CD1c-positive myeloid dendritic cell (primary cell): ENCODE measurements at regions not wholly inside any gene's neighbourhood (a gene's known extent, or its start where the extent isn't known, plus 50 kb on each side); places are given as distances from the start of the nearest gene placed in this dataset.
"Not testable (repeated sequence)": the region's sequence is repeated elsewhere in the genome, so short reads cannot be mapped to it uniquely, and the experiment has no call there.

ENCODE experiments used
- DNase-seq: peaks from one replicate; pipeline ENCODE4 v3.0.0-alpha.2; 2016; ENCODE audit errors: extremely low spot score

- DNase-seq, result no peak
Observed at GRCh38 chr6:22349051-22349450, 52.2 kb upstream of the PRL start.

- DNase-seq, result no peak
Observed at GRCh38 chr6:22349528-22349927, 52.7 kb upstream of the PRL start.

DNA sequence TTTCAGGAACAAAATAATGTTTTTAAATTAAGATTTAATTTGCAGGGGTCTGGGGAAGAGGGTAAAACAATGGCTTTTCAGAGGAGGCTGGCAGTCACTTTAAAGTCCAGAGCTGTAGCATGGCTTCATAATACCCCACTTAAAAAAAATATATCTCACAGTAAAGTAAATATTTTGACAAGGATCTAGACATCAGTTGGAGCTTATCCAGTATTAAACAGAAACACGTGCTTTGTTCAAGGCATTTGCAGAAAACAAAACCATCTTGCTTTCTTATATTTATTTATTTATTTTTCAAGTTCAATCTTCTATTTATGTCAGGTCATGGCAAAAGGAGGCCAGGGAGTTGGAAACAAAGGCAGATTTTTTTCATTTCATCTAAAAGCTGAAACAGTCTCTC is 53.3 kb upstream of the PRL start:
- DNase-seq, result no peak

DNA sequence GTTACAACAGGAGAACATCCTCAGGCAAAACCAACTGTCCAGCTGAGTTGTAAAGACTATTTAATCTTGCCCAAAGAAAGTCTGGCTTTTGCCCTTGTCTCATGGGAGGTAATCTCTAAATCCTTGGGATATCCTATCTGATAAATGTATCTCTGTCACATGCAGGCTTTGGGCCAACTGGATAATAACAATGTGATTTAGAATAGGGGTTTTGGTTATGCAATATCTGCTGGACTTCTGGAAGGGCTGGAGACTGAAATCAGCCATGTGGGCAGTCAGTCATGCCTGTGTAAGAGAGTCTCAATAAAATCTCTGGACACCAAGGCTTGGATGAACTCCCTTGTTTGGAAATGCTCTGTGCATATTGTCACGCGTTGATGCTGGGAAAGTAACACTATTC is 56.3 kb upstream of the PRL start:
- no peak for DNase-seq

DNA sequence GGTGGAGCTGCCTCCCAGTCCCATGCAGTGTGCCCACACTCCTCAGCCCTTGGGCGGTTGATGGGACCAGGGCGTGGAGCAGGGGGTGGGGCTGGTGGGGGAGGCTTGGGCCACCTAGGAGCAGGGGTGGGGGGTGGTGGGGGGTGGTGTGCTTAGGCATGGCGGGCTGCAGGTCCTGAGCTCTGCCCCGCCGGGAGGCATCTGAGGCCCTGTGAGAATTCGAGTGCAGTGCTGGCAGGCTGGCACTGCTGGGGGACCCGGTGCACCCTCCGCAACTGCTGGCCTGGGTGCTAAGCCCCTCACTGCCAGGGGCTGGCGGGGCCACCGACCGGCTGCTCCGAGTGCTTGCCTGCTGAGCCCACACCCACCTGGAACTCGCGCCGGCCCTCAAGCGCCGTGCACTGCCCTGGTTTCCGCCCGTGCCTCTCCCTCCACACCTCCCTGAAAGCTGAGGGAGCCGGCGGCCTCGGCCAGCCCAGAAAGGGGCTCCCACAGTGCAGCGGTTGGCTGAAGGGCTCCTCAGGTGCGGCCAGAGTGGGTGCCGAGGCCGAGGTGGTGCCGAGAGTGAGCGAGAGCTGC is 59.6 kb upstream of the PRL start:
- DNase-seq, result no peak

GRCh38 chr6:22357724-22358189 is 60.9 kb upstream of the PRL start:
- DNase-seq, result no peak

- DNase-seq, result no peak
Observed at GRCh38 chr6:22361576-22361975, 64.7 kb upstream of the PRL start.

DNA sequence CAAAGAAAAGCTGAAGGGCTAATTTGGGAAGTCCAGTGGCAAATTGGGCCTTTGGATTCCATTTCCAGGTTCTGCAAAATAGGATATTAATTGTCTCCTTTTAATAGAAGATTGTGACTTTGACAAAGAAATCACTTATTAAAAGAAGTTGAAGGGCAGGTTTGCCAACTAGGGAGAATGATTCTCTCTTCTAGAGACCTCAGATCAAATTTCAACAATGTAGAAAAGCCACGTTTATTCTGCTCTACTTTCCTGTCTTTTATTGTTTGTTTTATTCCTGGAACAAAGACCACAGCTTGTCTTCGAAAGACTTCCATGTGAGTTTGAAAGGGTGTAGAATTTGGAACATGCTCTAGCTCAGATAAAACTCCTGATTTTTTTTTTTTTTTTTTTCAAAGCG is 65.5 kb upstream of the PRL start:
- no peak for DNase-seq

- DNase-seq, result no peak
Observed at GRCh38 chr6:22363166-22363713, 66.4 kb upstream of the PRL start.

GRCh38 chr6:22363714-22364239 is 66.9 kb upstream of the PRL start:
- no peak for DNase-seq

GRCh38 chr6:22364306-22364705 is 67.5 kb upstream of the PRL start:
- DNase-seq, result no peak

- peak; percentile 67 for DNase-seq
Observed at GRCh38 chr6:22366214-22366613, 69.4 kb upstream of the PRL start.

GRCh38 chr6:22367346-22367745 is 70.5 kb upstream of the PRL start:
- no peak for DNase-seq

DNA sequence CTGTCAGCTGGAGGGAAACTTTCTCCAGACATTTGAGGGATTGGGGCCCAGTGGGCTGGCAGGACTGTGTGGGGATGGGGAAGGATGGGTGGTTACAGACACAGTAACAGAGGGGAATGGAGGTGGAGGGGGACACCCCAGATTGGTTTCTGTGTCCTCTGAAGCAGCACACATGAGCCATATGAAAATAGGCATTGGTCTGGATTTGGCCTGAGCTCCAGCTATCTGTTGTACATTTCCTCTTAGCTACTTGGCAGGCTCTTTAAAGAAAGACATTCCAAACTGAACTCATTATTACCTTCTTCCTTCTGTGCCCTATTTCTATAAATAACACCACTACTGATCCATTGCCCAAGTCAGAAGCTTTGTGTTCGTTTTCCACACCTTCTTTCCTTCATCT is 72.0 kb upstream of the PRL start:
- DNase-seq, result no peak

DNA sequence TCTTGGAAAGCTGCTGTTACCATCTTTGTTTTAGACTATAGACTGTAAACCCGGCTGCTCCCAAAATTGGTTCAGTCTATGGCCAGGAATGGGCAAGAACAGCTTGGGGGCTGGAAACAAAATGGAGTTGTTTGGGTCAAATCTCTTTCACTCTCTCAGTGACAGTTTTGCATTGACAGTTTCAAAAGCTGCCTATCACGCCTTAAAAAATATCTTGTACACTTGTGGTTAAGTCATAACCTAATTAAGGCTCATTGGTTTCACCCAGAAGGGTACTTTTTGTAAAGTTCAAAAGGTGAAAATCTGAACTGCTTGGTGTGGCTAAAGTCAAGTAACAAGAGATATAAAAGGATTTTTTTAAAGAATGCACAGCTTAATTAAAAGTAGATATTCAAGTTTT is 76.1 kb upstream of the PRL start:
- DNase-seq, result no peak

GRCh38 chr6:22374950-22375349 is 78.1 kb upstream of the PRL start:
- not testable (repeated sequence) for DNase-seq

DNA sequence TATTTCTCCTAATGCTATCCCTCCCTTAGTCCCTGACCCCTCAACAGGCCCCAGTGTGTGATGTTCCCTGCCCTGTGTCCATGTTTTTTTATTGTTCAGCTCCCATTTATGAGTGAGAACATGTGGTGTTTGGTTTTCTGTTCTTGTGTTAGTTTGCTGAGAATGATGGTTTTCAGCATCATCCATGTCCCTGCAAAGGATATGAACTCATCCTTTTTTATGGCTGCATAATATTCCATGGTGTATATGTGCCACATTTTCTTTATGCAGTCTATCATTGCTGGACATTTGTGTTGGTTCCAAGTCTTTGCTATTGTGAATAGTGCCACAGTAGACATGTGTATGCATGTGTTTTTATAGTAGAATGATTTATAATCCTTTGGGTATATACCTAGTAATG is 79.5 kb upstream of the PRL start:
- DNase-seq, result not testable (repeated sequence)

GRCh38 chr6:22378536-22378935 is 81.7 kb upstream of the PRL start:
- DNase-seq, result not testable (repeated sequence)

DNA sequence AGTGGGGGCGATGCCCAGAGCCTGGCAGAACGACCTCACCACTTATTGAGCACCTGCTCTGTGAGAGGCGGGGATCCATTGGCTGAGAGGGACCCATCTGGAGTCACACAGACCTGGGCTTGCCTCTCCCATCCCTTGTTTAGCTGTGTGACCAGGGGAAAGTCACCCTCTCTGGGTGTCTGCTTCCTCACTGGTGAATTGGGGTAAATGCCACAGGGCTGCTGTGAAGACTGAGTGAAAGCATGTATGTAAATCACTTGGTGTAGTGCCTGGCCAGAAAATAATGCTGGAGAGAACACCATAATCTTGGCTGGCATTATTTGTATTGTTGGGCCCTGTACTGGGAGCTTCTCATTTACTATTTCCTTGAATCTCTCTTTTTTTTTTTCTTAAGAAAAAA is 83.4 kb upstream of the PRL start:
- no peak for DNase-seq

DNA sequence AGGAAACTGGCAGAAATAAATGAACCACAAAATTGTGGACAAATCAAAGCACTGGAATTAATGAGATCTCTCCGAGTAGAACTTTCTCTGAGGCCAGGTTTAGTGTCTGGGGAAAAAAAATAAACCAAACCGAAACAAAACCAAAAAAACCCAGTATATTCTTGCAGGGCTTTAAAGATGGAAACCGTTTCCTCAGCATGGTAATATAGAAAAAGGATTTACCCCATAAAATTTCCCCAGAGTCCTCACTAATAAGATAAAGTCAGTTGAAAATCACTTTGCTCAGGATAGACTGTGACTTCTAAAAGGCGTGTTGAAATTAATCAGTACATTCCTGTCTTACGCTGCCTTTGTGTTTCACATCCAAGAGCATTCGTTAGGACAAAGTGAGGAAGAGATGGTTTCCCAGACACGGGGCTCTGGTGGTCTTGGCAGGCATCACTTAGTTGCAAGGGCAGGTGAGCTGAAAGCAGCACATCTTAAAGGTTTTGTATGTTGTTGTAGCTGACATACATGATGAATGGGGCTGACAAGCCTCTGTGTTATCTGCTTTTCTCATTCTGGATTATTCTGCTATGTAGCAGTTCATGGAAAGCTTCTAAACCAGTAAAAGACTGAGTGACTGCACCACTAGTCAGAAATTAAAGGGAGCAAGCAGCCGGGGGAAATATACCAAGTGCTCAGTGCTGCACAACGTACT is 85.2 kb upstream of the PRL start:
- DNase-seq, result no peak

DNA sequence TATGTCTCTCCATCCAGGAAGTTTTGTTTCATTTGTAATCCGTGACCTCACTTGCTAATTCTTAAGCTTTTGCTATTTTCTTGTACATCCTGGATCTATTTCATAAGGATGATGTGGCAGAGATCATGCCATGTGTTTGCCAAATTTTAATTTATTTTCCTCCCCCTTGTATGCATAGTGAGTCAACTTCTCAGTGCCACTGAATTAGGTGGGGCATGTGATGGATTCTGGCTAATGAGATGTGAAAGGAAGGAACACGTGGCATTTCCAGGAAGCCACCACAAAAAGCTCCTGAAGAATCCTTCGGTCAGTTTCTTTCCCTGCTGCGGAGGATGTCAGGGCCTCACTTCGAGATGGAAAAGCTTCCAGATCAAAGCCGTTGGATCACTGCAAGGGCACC is 86.2 kb upstream of the PRL start:
- DNase-seq, result no peak

DNA sequence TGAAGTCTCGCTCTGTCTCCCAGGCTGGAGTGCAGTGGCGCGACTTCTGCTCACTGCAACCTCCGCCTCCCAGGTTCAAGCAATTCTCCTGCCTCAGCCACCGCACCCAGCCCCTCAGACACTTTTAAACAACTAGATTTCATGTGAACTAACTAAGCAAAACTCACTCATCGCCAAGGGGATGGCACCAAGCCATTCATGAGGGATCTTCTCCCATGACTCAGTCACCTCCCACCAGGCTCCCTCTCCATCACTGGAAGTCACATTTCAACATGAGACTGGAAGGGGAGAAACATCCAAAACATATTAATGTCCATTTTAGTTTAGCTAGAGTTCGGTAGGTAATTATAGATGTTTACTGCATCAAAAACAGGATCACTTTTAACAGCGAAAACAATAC is 95.9 kb upstream of the PRL start:
- DNase-seq, result no peak

DNA sequence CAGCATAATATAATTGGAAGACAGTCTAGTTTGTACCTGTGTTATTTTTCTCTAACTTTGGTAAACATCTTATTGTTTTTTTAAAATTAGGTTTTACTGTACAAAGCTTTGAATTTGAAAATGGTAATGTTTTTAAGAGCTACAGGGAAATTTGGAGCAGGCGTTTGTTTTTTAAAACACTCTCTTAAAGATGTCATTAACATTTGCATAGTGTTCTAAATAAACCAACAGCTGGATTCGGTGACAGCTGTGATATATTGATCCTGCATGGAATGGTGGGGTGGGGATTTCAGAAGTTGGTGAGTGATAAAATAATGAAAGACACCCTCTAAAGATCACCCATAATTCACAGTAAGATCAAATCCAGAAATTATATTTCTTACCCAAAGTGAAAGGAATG is 97.9 kb upstream of the PRL start:
- DNase-seq, result no peak
